AG04450 (cell line): ENCODE measurements at regions not wholly inside any gene's neighbourhood (a gene's known extent, or its start where the extent isn't known, plus 50 kb on each side); places are given as distances from the start of the nearest gene placed in this dataset.

Source experiments
- CTCF ChIA-PET: fragments of 300-600, 350-600 bp; formaldehyde crosslinking; extraction: SDS; loops from one replicate; lab custom pipeline; 2022; ENCODE audit warnings: antibody characterized with exemption, inconsistent platforms; lab: Charles Lee
- POLR2A ChIA-PET: fragments of 350-600 bp; formaldehyde crosslinking; extraction: SDS; loops from one replicate; lab custom pipeline; 2021; ENCODE audit warnings: antibody characterized with exemption, inconsistent platforms; lab: Yijun Ruan, JAX
- DNase-seq: peaks from one replicate; pipeline ENCODE4 v3.0.0-alpha.2; 2011; ENCODE audit warnings: low read depth, low spot score
- H3K27ac ChIP-seq: one replicate; pipeline ENCODE4 v1.5.1; 2012; ENCODE audit warnings: low read depth, low read length, control low read depth
- H3K27me3 ChIP-seq: one replicate; pipeline ENCODE4 v1.6.0; 2012; ENCODE audit warnings: low read length; ENCODE audit not compliant: control insufficient read depth, insufficient read depth
- H3K4me3 ChIP-seq: 2 replicates; pipeline ENCODE4 v1.5.1; 2011; ENCODE audit warnings: mild to moderate bottlenecking, low read depth, low read length, control low read depth
- H3K9me3 ChIP-seq: 2 replicates; pipeline ENCODE4 v1.5.1; 2012; ENCODE audit warnings: low read length; ENCODE audit not compliant: control insufficient read depth, insufficient read depth
- CTCF ChIP-seq: IDR thresholded peaks from 2 replicates; pipeline ENCODE4 v1.5.1; 2011; ENCODE audit warnings: low read depth, low read length, control low read depth, inconsistent platforms

GRCh38 chr7:95700917-95701316, 71.4 kb upstream of the DYNC1I1 start:
- H3K9me3 ChIP-seq, result no peaks in the 10 kb centered on the region
- no peak overlapping the region for H3K27ac ChIP-seq
- CTCF ChIA-PET, result interaction anchor here (1.0 to 1.2 kb wide), 2 partner anchors 11 to 14 kb away, joined by 3 to 9 read pairs; no protein-coding TSS in a partner anchor
- no peak for DNase-seq
- no peaks in the 10 kb centered on the region for H3K27me3 ChIP-seq
- no peak overlapping the region for H3K4me3 ChIP-seq
- POLR2A ChIA-PET, result no interaction called here
- no peak for TF ChIP-seq CTCF

- no peaks in the 10 kb centered on the region for H3K9me3 ChIP-seq
- no peak for DNase-seq
- TF ChIP-seq CTCF, result no peak
- H3K4me3 ChIP-seq, result no peak overlapping the region
- H3K27me3 ChIP-seq, result no peaks in the 10 kb centered on the region
- POLR2A ChIA-PET, result no interaction called here
- CTCF ChIA-PET, result interaction anchor here (0.5 to 10.6 kb wide), 7 partner anchors 11 to 383 kb away, joined by 3 to 560 read pairs (median 5); no protein-coding TSS in a partner anchor
- H3K27ac ChIP-seq, result no peak overlapping the region
Measured at GRCh38 chr7:95694334-95694733, 78.0 kb upstream of the DYNC1I1 start.

- DNase-seq, result no peak
- Histone ChIP-seq H3K27me3 (no peaks in the 10 kb centered on the region), H3K27ac (no peak overlapping the region), H3K9me3 (no peaks in the 10 kb centered on the region), H3K4me3 (no peak overlapping the region)
- no peak for TF ChIP-seq CTCF
- ChIA-PET POLR2A (no interaction called here), CTCF (interaction anchor here (1.0 to 10.6 kb wide), 4 partner anchors 10 to 182 kb away, joined by 3 to 560 read pairs (median 6); no protein-coding TSS in a partner anchor)
Measured at GRCh38 chr7:95693551-95694333, 78.6 kb upstream of the DYNC1I1 start.

GRCh38 chr7:95691464-95691863, 80.9 kb upstream of the DYNC1I1 start:
- H3K27ac ChIP-seq, result no peak overlapping the region
- ChIA-PET POLR2A (no interaction called here), CTCF (interaction anchor here (1.1 to 10.6 kb wide), 9 partner anchors 10 to 1242 kb away, joined by 4 to 641 read pairs (median 12); partner anchors contain the start of gene ASB4)
- H3K27me3 ChIP-seq, result no peaks in the 10 kb centered on the region
- DNase-seq, result no peak
- H3K9me3 ChIP-seq, result no peaks in the 10 kb centered on the region
- no peak for TF ChIP-seq CTCF
- H3K4me3 ChIP-seq, result no peak overlapping the region
